ENCODE measurements at regions not wholly inside any gene's neighbourhood (a gene's known extent, or its start where the extent isn't known, plus 50 kb on each side); places are given as distances from the start of the nearest gene placed in this dataset.

DNA sequence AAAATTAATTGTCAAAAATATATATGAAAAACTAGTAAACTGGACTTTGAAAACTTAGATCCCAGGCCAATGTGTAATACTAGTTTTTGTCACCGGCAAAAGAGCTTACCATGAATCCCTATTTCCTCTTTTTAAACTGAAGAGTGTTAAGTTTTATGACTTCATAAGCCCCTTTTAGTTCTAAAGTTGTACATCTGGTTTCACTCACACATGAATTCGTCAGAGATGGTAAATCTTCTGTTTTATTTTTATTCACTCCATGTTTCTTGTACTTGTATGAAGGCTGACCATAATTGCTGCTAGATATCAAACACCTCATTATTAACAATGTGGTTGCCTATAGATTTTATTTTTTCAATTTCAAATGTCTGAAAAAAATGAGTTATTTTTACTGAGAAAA lies 827.9 kb downstream of the PCDH7 start:
- no peak for DNase-seq (ENCODE audit: low spot score)
- Histone ChIP-seq H3K79me2 (no peaks in the 10 kb centered on the region), H3K36me3 (replicated peaks; ENCODE audit: insufficient read depth, low read depth) (no peaks in the 10 kb centered on the region), H4K20me1 (ENCODE audit: insufficient read depth, poor library complexity, severe bottlenecking) (no peaks in the 10 kb centered on the region), H3K4me1 (ENCODE audit: insufficient read depth) (no peaks in the 10 kb centered on the region), H3K9me2 (replicated peaks; ENCODE audit: insufficient read depth) (no peaks in the 10 kb centered on the region), H3K4me2 (no peak overlapping the region), H3K9me3 (ENCODE audit: low read depth) (no peaks in the 10 kb centered on the region), H3K27me3 (no peaks in the 10 kb centered on the region), H2AFZ (no peak overlapping the region), H3K27ac (no peak overlapping the region), H3K4me3 (no peak overlapping the region)
- TF ChIP-seq EZH2 (IDR thresholded peaks at IDR 0.05; ENCODE audit: borderline replicate concordance) (no peak), CTCF (IDR thresholded peaks at IDR 0.05; ENCODE audit: poor library complexity) (no peak), EZH2phosphoT487 (IDR thresholded peaks at IDR 0.05; ENCODE audit: low read depth, severe bottlenecking, unreplicated experiment) (no peak)
- WGBS (ENCODE audit: low lambda C conversion rate, missing lambda C conversion rate), result 35% methylated on average over 2 of the region's 2 CpGs

- no peaks in the 10 kb centered on the region for H3K9me2 ChIP-seq (replicated peaks; ENCODE audit: insufficient read depth)
- no peak for DNase-seq (ENCODE audit: low spot score)
- no peaks in the 10 kb centered on the region for H3K27me3 ChIP-seq
- TF ChIP-seq EZH2 (IDR thresholded peaks at IDR 0.05; ENCODE audit: borderline replicate concordance) (no peak), CTCF (IDR thresholded peaks at IDR 0.05; ENCODE audit: poor library complexity) (no peak), EZH2phosphoT487 (IDR thresholded peaks at IDR 0.05; ENCODE audit: low read depth, severe bottlenecking, unreplicated experiment) (no peak)
- no peaks in the 10 kb centered on the region for H3K9me3 ChIP-seq (ENCODE audit: low read depth)
- H3K4me3 ChIP-seq, result no peak overlapping the region
- H3K79me2 ChIP-seq, result no peaks in the 10 kb centered on the region
- no peak overlapping the region for H3K4me2 ChIP-seq
- 85% methylated on average over 2 of the region's 2 CpGs for WGBS (ENCODE audit: low lambda C conversion rate, missing lambda C conversion rate)
- H4K20me1 ChIP-seq (ENCODE audit: insufficient read depth, poor library complexity, severe bottlenecking), result no peaks in the 10 kb centered on the region
- H2AFZ ChIP-seq, result no peak overlapping the region
- no peaks in the 10 kb centered on the region for H3K4me1 ChIP-seq (ENCODE audit: insufficient read depth)
- H3K36me3 ChIP-seq (replicated peaks; ENCODE audit: insufficient read depth, low read depth), result no peaks in the 10 kb centered on the region
- H3K27ac ChIP-seq, result no peak overlapping the region
Measured at GRCh38 chr4:31548823-31549222, 828.7 kb downstream of the PCDH7 start.

GRCh38 chr4:31549256-31549655 lies 829.1 kb downstream of the PCDH7 start:
- DNase-seq (ENCODE audit: low spot score), result no peak
- Histone ChIP-seq H4K20me1 (ENCODE audit: insufficient read depth, poor library complexity, severe bottlenecking) (no peaks in the 10 kb centered on the region), H3K27me3 (no peaks in the 10 kb centered on the region), H2AFZ (no peak overlapping the region), H3K4me3 (no peak overlapping the region), H3K9me2 (replicated peaks; ENCODE audit: insufficient read depth) (no peaks in the 10 kb centered on the region), H3K4me1 (ENCODE audit: insufficient read depth) (no peaks in the 10 kb centered on the region), H3K79me2 (no peaks in the 10 kb centered on the region), H3K4me2 (no peak overlapping the region), H3K36me3 (replicated peaks; ENCODE audit: insufficient read depth, low read depth) (no peaks in the 10 kb centered on the region), H3K9me3 (ENCODE audit: low read depth) (no peaks in the 10 kb centered on the region), H3K27ac (no peak overlapping the region)
- TF ChIP-seq EZH2 (IDR thresholded peaks at IDR 0.05; ENCODE audit: borderline replicate concordance) (no peak), EZH2phosphoT487 (IDR thresholded peaks at IDR 0.05; ENCODE audit: low read depth, severe bottlenecking, unreplicated experiment) (no peak), CTCF (IDR thresholded peaks at IDR 0.05; ENCODE audit: poor library complexity) (no peak)
- WGBS (ENCODE audit: low lambda C conversion rate, missing lambda C conversion rate), result 96% methylated on average over 1 of the region's 1 CpG

- Histone ChIP-seq H4K20me1 (ENCODE audit: insufficient read depth, poor library complexity, severe bottlenecking) (no peaks in the 10 kb centered on the region), H3K36me3 (replicated peaks; ENCODE audit: insufficient read depth, low read depth) (no peaks in the 10 kb centered on the region), H3K79me2 (no peaks in the 10 kb centered on the region), H3K27ac (no peak overlapping the region), H3K9me3 (ENCODE audit: low read depth) (no peaks in the 10 kb centered on the region), H2AFZ (no peak overlapping the region), H3K4me3 (no peak overlapping the region), H3K9me2 (replicated peaks; ENCODE audit: insufficient read depth) (no peaks in the 10 kb centered on the region), H3K27me3 (no peaks in the 10 kb centered on the region), H3K4me1 (ENCODE audit: insufficient read depth) (no peaks in the 10 kb centered on the region), H3K4me2 (no peak overlapping the region)
- DNase-seq (ENCODE audit: low spot score), result no peak
- no peak for TF ChIP-seq CTCF (IDR thresholded peaks at IDR 0.05; ENCODE audit: poor library complexity)
- TF ChIP-seq EZH2phosphoT487 (IDR thresholded peaks at IDR 0.05; ENCODE audit: low read depth, severe bottlenecking, unreplicated experiment), result no peak
- TF ChIP-seq EZH2 (IDR thresholded peaks at IDR 0.05; ENCODE audit: borderline replicate concordance), result no peak
- 95% methylated on average over 2 of the region's 2 CpGs for WGBS (ENCODE audit: low lambda C conversion rate, missing lambda C conversion rate)
Measured at GRCh38 chr4:31557437-31557836, 837.3 kb downstream of the PCDH7 start.
